Stimulated activated CD4-positive, alpha-beta T cell treated with anti-CD3 and anti-CD28 coated beads, Interleukin-4, amount 100 ng/mL, for 48 hours (primary cell): ENCODE measurements at regions not wholly inside any gene's neighbourhood (a gene's known extent, or its start where the extent isn't known, plus 50 kb on each side); places are given as distances from the start of the nearest gene placed in this dataset.
"Not testable (repeated sequence)": the region's sequence is repeated elsewhere in the genome, so short reads cannot be mapped to it uniquely, and the experiment has no call there.

Experiments
- DNase-seq, 2 donors: peaks; one replicate each; pipeline ENCODE4 v3.0.0-alpha.2; 2020; ENCODE audit warnings: low read depth in 2 of 2

- not testable (repeated sequence) for DNase-seq
These were observed 704.1 kb downstream of the DTWD2 start for GRCh38 chr5:118284230-118284629.

GRCh38 chr5:118282480-118283038 lies 705.8 kb downstream of the DTWD2 start:
- not testable (repeated sequence) for DNase-seq

- DNase-seq = no peak
These were observed 708.6 kb downstream of the DTWD2 start for GRCh38 chr5:118279540-118280294.

GRCh38 chr5:118270526-118270925 lies 717.8 kb downstream of the DTWD2 start:
- DNase-seq = no peak

- no peak for DNase-seq
These were observed 730.1 kb downstream of the DTWD2 start for GRCh38 chr5:118258223-118258622.

- DNase-seq = no peak
These were observed 731.3 kb downstream of the DTWD2 start for GRCh38 chr5:118257066-118257465.

- DNase-seq = no peak
These were observed 734.9 kb downstream of the DTWD2 start for GRCh38 chr5:118253225-118254061.

- DNase-seq = no peak
These were observed 739.0 kb downstream of the DTWD2 start for GRCh38 chr5:118249386-118249785.

GRCh38 chr5:118247458-118247857 lies 740.9 kb downstream of the DTWD2 start:
- DNase-seq = no peak

- DNase-seq = no peak
These were observed 744.7 kb downstream of the DTWD2 start for GRCh38 chr5:118243613-118244012.

GRCh38 chr5:118243068-118243467 lies 745.3 kb downstream of the DTWD2 start:
- no peak for DNase-seq

- no peak for DNase-seq
These were observed 752.1 kb downstream of the DTWD2 start for GRCh38 chr5:118236108-118236849.

- DNase-seq = no peak
These were observed 754.7 kb downstream of the DTWD2 start for GRCh38 chr5:118233606-118234005.

- DNase-seq = no peak
These were observed 759.9 kb downstream of the DTWD2 start for GRCh38 chr5:118228489-118228888.

GRCh38 chr5:118224546-118224945 lies 763.8 kb downstream of the DTWD2 start:
- no peak for DNase-seq

GRCh38 chr5:118220556-118221195 lies 767.7 kb downstream of the DTWD2 start:
- no peak for DNase-seq

GRCh38 chr5:118211606-118212005 lies 776.7 kb downstream of the DTWD2 start:
- no peak for DNase-seq

GRCh38 chr5:118208031-118208453 lies 780.3 kb downstream of the DTWD2 start:
- DNase-seq = no peak

- DNase-seq = no peak
These were observed 788.5 kb downstream of the DTWD2 start for GRCh38 chr5:118199801-118200200.

- DNase-seq = no peak
These were observed 792.1 kb downstream of the DTWD2 start for GRCh38 chr5:118196229-118196628.

- DNase-seq = no peak
These were observed 793.1 kb downstream of the DTWD2 start for GRCh38 chr5:118195211-118195610.
